Vagina (tissue), 2 donors: ENCODE measurements at regions not wholly inside any gene's neighbourhood (a gene's known extent, or its start where the extent isn't known, plus 50 kb on each side); places are given as distances from the start of the nearest gene placed in this dataset.

ENCODE experiments used
- DNase-seq, 2 donors: peaks; one replicate each; pipeline ENCODE4 v3.0.0-alpha.2; 2017; ENCODE audit errors: extremely low spot score in 2 of 2
- H3K27ac ChIP-seq: fragments of 200-600 bp; sonication (generic); one replicate; pipeline ENCODE4 v1.5.1; 2019
- H3K27me3 ChIP-seq: fragments of 200-600 bp; sonication (generic); one replicate; pipeline ENCODE4 v1.5.1; 2019
- H3K36me3 ChIP-seq, 2 donors: fragments of 200-600 bp; sonication (generic); one replicate each; pipeline ENCODE4 v1.5.1; 2017 to 2019
- H3K4me1 ChIP-seq: fragments of 200-600 bp; sonication (generic); one replicate; pipeline ENCODE4 v1.5.1; 2019
- H3K4me3 ChIP-seq, 2 donors: fragments of 200-600 bp; sonication (generic); 1 replicate in 1 of 2; 2 replicates in 1 of 2; pipeline ENCODE4 v1.5.1; 2016 to 2019
- H3K9me3 ChIP-seq: fragments of 200-600 bp; sonication (generic); one replicate; pipeline ENCODE4 v1.5.1; 2019
- POLR2A ChIP-seq, 2 donors: fragments of 450-650 bp; IDR thresholded peaks; one replicate each; pipeline ENCODE4 v1.6.1; 2017; ENCODE audit warnings: antibody characterized with exemption in 2 of 2, mild to moderate bottlenecking in 2 of 2, moderate library complexity in 2 of 2
- POLR2AphosphoS5 ChIP-seq, 2 donors: sonication (generic); formaldehyde crosslinking; IDR thresholded peaks; one replicate each; pipeline ENCODE4 v1.9.0; 2017; ENCODE audit warnings: antibody characterized with exemption in 2 of 2, mild to moderate bottlenecking in 2 of 2, low read depth in 1 of 2; ENCODE audit not compliant: insufficient read depth in 1 of 2
- intact Hi-C: fragments of 100-400 bp; cut with DNase I; formaldehyde crosslinking; loops from one replicate; pipeline ENCODE4 v1.15.1; 2023
- TF ChIP-seq, protein P1 (sequence below), 3 experiments: fragments of 450-650 bp in 2 of 3; fragments of 200-600 bp in 1 of 3; sonication (generic) in 1 of 3; IDR thresholded peaks; one replicate each; pipeline ENCODE4 v1.5.1; 2017 to 2019; ENCODE audit warnings: antibody characterized with exemption in 3 of 3, mild to moderate bottlenecking in 2 of 3, moderate library complexity in 2 of 3

DNA sequence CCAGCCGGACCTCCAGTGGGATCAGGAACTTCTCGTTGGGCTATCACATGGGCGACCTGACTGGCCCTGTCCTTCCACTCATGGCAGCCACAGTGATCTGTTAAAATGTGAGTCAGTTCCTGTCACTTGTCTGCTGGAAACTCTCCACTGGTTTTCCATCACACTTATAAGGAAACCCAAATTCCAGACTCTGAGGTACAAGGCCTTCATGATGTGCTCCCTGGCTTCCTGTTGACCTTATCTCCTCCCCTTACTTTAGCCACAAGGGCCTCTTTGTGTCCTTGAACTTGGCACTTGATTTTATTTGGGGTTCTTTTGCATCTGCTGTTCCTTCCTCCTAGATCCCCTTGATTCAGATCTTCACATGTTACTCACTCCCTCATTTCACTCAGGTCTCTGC, 96.8 kb downstream of the TENT5C start:
- Histone ChIP-seq H3K9me3 (no peaks in the 10 kb centered on the region), H3K36me3 (no peaks in the 10 kb centered on the region), H3K4me1 (peaks cover 8% of the 10 kb centered on the region), H3K27ac (no peak overlapping the region), H3K27me3 (no peaks in the 10 kb centered on the region), H3K4me3 (no peak overlapping the region)
- intact Hi-C loops, result no loop called here
- TF ChIP-seq POLR2A (IDR thresholded peaks at IDR 0.05), result no peak
- TF ChIP-seq, protein P1, sequence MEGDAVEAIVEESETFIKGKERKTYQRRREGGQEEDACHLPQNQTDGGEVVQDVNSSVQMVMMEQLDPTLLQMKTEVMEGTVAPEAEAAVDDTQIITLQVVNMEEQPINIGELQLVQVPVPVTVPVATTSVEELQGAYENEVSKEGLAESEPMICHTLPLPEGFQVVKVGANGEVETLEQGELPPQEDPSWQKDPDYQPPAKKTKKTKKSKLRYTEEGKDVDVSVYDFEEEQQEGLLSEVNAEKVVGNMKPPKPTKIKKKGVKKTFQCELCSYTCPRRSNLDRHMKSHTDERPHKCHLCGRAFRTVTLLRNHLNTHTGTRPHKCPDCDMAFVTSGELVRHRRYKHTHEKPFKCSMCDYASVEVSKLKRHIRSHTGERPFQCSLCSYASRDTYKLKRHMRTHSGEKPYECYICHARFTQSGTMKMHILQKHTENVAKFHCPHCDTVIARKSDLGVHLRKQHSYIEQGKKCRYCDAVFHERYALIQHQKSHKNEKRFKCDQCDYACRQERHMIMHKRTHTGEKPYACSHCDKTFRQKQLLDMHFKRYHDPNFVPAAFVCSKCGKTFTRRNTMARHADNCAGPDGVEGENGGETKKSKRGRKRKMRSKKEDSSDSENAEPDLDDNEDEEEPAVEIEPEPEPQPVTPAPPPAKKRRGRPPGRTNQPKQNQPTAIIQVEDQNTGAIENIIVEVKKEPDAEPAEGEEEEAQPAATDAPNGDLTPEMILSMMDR (IDR thresholded peaks at IDR 0.05), result no peak
- peak in 1 of 2 donors; percentile 67 for DNase-seq

DNA sequence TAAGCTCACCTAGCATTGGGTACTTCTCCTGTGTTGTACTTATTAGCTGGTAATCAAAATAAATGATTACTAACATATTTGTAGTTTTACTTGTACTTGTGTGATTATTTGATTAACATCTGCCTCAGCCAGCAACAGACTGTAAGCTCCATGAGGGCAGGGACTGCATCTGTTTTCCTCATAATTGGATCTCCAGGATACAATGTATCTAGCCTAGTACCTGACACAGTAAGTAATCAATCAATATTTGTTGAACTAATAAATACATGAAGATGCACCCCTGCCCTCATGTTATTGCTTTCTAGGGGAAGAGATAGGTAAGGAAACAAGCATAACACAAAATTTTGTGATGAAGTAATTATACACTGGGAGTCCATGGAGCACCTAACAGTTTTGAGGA, 101.5 kb downstream of the TENT5C start:
- Histone ChIP-seq H3K4me1 (no peaks in the 10 kb centered on the region), H3K4me3 (no peak overlapping the region), H3K36me3 (no peaks in the 10 kb centered on the region), H3K27ac (no peak overlapping the region), H3K9me3 (no peaks in the 10 kb centered on the region), H3K27me3 (no peaks in the 10 kb centered on the region)
- no peak for DNase-seq
- no peak for TF ChIP-seq POLR2A (IDR thresholded peaks at IDR 0.05)
- TF ChIP-seq POLR2AphosphoS5 (IDR thresholded peaks at IDR 0.05; ENCODE audit: insufficient read depth in 1 of 2, low read depth in 1 of 2), result no peak
- TF ChIP-seq, protein P1 (IDR thresholded peaks at IDR 0.05), result no peak
- intact Hi-C loops, result no loop called here

DNA sequence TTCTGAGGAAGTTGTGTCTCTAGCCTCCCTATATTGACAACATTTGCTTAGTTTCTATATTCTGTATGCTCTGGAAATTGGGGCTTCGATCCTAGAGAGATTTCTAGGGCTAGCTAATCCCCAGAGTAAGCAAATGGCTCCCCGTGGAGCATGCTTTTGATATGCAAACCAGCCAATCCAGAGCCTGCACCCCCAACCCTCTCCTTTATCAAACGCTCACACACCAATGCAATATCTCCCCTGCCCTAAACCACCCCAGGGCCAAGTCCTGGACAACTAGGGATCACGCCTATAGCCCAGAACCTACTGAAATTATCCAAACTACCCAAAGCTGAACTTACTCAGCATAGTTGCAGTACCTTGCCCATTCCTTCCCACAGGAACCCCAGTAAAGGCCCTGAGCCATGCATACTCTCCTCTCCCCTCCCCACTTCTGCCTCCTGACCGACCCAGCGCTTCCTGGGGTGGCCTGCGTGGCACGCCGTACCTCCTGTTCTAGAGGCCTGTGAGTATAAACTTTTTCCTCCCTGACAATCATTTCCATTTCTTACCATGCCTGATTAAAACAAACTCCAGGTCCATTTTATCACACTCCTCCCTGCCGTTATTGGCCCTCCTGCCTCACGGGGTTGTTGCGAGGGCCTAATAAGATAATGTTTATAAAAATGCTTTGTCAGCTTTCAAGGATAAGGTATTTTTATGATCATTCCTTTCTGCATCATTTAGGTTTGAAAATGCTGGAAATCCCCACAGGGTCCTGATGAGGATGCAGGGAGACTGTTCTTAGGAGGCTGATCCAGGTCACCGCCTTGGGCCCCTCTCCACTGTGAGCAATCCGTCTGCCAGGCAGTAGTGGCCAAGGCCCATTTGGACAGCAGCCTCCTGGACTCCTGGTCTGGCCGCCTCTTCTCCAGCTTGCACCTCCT, 102.7 kb downstream of the TENT5C start:
- Histone ChIP-seq H3K27ac (no peak overlapping the region), H3K36me3 (no peaks in the 10 kb centered on the region), H3K4me1 (no peaks in the 10 kb centered on the region), H3K27me3 (no peaks in the 10 kb centered on the region), H3K9me3 (no peaks in the 10 kb centered on the region), H3K4me3 (no peak overlapping the region)
- TF ChIP-seq POLR2A (IDR thresholded peaks at IDR 0.05) (no peak), POLR2AphosphoS5 (IDR thresholded peaks at IDR 0.05; ENCODE audit: insufficient read depth in 1 of 2, low read depth in 1 of 2) (no peak)
- TF ChIP-seq, protein P1 (IDR thresholded peaks at IDR 0.05), result no peak
- intact Hi-C loops, result no loop called here
- DNase-seq, result no peak

DNA sequence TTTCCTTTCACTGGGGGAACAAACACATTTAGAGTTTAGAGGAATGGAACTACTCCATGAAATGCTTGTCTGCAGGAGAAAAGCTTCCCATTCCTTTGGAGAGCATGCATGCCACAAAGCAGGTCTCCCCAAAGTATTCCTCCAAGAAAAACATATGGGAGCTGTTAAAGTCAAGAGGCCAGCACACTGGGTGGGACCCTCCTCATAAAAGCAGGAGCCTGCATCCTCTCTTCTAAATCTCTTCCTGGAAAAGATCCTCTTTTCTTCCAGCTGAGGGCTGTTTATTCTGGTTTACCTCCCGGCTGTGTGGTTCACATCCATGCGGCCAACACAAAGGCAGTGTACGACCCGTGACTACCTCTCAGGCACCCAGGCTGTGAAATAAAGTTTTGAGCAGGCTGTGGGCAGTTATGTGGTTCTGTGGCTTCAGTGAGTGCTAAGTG, 103.4 kb downstream of the TENT5C start:
- intact Hi-C loops, result no loop called here
- Histone ChIP-seq H3K27ac (no peak overlapping the region), H3K36me3 (no peaks in the 10 kb centered on the region), H3K27me3 (no peaks in the 10 kb centered on the region), H3K9me3 (no peaks in the 10 kb centered on the region), H3K4me3 (no peak overlapping the region), H3K4me1 (no peaks in the 10 kb centered on the region)
- no peak for DNase-seq
- TF ChIP-seq POLR2AphosphoS5 (IDR thresholded peaks at IDR 0.05; ENCODE audit: insufficient read depth in 1 of 2, low read depth in 1 of 2), result no peak
- TF ChIP-seq, protein P1 (IDR thresholded peaks at IDR 0.05), result no peak

DNA sequence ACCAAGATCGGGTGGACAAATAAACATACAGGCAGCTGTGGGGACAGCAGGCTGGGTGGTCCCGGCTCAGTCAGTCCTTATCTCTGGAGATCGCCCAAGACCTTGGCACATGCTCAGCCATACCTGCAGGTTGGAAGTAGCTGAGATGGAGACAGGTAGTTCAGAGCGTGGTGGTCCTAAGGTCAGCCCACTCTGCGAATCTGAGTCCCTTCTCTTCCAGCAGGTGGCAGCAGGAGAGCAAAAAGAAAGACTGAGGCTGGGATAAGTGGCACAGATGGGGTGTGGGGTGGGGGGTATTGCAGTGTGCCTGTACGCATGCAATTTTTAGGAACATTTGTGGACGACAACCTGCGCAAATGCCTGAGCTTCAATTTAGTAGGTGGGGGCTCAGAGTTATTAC, 104.9 kb downstream of the TENT5C start:
- Histone ChIP-seq H3K27me3 (no peaks in the 10 kb centered on the region), H3K4me3 (no peak overlapping the region), H3K36me3 (no peaks in the 10 kb centered on the region), H3K9me3 (no peaks in the 10 kb centered on the region), H3K27ac (no peak overlapping the region), H3K4me1 (no peaks in the 10 kb centered on the region)
- intact Hi-C loops, result no loop called here
- TF ChIP-seq POLR2AphosphoS5 (IDR thresholded peaks at IDR 0.05; ENCODE audit: insufficient read depth in 1 of 2, low read depth in 1 of 2) (no peak), POLR2A (IDR thresholded peaks at IDR 0.05) (no peak)
- TF ChIP-seq, protein P1 (IDR thresholded peaks at IDR 0.05), result no peak
- DNase-seq, result no peak
